NCI-H1092 treated with DMSO at 0.1 percent for 48 hours (cell line): ENCODE measurements at regions not wholly inside any gene's neighbourhood (a gene's known extent, or its start where the extent isn't known, plus 50 kb on each side); places are given as distances from the start of the nearest gene placed in this dataset.
A peak's percentile ranks its signal among the peaks of the same experiment; 100 is the strongest.

Experiments
- DNase-seq: peaks from one replicate; lab custom pipeline; 2025; lab: John Stamatoyannopoulos, UW

DNA sequence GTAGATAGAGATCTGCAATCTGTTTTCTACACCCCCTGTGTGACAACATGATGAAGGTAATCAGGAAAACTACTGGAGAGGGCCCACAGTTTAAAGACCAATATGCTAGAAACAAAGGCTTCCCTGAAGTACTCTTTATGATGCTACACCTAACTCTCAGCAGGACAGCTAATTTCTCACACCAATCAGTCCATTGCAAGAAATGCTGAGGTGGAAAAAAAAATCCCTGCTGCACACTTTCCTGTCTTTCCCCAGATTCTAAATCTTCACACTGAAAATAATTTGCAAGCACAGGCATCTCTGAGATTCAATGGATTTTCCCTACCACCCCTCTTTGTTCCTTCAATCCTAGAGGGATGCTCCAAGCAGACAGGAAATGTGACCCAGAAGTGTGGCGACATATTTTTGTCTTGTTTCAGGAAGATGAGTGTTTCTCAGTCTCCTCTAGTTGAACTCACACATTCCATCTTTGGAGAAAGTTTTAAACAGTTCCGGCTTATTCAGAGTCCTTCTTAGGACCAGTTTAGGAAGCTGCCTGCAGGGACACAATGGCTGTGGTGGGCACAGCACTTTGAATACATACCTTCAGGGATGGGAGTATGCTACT is 671.6 kb downstream of the DIAPH3 start:
- no peak for DNase-seq

DNA sequence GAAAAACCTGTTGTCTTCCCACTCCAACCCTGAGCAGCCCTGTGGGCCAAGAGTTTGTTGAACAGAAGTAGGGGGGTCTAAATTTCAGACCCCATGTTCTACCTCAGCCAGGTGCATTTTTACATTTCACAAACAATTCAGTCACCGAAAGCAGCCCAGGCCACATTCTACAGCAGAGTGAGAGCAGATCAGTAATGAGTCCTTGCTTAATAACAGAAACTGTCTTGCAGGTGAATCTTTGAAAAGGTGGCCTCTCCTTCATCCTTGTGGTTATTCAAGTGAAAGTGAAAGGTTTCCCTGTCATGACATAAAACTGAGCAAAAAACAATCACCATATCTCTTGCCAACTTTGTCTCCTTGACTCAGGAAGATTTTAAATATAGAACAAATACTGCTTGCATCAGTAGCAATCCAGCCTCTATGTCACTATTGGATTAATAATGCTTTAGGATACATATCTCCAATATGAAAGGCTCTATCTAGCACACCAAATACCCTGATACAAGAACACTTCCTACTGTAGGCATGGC is 670.2 kb downstream of the DIAPH3 start:
- DNase-seq = no peak

- DNase-seq = no peak
These were observed 669.6 kb downstream of the DIAPH3 start for GRCh38 chr13:59494151-59494550.

DNA sequence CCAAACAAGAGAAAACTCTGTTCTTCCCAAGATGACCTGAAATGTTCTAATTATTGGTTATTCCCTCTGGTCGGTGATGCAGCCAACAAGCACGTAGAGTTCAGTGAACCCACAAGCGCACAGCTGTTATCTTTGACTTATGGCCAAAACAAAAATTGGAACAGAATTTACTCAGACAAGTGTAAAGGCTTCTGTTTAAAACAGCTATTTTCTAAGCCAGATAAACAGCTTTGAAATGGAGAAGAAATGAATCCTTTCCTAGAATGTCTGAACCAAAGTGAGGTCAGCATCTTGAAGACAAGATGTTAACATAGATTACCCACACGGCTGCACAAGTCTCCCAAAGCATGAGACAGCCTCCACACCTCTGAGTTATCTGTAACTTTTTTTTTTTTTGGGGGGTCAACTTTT is 669.2 kb downstream of the DIAPH3 start:
- DNase-seq = no peak

DNA sequence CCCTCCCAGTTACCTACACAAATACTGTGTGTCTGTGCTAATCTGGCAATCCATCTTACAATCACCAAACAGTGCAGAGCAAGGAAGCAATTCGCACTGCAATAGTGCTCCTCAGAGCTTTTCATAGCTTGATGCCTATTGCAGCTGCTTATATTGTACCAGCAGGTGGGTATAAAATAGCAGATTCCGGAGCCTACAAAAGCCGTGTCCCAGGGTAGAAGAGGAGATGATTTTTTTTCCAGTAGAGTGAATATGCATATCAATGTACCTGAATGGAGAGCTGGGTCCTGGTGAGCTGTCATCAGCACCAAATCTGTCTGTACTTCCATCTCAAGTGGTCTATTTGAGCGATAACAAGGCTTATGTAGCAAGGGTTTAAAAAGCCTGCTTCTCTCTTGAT is 668.4 kb downstream of the DIAPH3 start:
- no peak for DNase-seq

- DNase-seq = no peak
These were observed 667.7 kb downstream of the DIAPH3 start for GRCh38 chr13:59495936-59496512.

- no peak for DNase-seq
These were observed 666.0 kb downstream of the DIAPH3 start for GRCh38 chr13:59497621-59498247.

- no peak for DNase-seq
These were observed 662.7 kb downstream of the DIAPH3 start for GRCh38 chr13:59501004-59501403.

- no peak for DNase-seq
These were observed 659.3 kb downstream of the DIAPH3 start for GRCh38 chr13:59504407-59504806.

GRCh38 chr13:59510386-59510785 is 653.3 kb downstream of the DIAPH3 start:
- no peak for DNase-seq

DNA sequence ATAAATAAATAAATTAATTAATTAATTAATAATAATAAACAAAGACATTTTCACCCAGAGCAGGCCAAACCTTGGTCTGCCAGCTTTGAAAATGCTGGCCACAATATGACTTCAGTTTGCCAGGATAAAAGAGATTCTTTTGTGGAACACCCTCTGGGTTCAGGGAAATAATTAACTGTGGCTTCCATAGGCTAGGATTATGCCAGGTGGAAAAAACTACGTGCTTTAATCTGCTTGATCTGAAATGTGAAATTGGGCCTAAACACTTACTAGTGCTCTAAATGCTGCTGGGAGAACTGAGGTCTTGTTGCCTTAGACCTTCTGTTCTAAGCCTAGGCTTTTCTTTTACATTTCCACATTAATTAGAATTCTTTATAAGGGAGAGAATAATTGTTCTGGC is 650.0 kb downstream of the DIAPH3 start:
- no peak for DNase-seq

DNA sequence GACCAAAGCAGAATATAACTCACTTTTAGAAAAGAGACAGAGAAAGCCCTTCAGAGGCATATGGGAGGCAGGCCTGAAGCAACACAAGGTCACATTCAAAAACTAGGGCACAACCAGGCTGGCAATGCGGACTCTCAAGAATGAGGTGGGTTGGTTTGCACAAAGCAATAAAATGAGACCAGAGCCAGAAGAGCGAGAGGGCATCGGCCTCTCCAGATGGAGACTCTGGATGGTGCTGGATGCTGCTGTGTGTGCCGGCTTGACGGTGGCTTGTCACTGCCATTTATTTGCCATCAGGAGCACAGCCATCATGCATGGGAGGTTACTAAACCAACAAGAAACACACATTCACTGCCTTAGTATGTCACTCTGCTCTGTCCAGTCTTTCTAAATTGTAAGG is 649.4 kb downstream of the DIAPH3 start:
- DNase-seq = no peak

GRCh38 chr13:59519819-59520218 is 643.9 kb downstream of the DIAPH3 start:
- no peak for DNase-seq

- no peak for DNase-seq
These were observed 642.2 kb downstream of the DIAPH3 start for GRCh38 chr13:59521549-59521948.

DNA sequence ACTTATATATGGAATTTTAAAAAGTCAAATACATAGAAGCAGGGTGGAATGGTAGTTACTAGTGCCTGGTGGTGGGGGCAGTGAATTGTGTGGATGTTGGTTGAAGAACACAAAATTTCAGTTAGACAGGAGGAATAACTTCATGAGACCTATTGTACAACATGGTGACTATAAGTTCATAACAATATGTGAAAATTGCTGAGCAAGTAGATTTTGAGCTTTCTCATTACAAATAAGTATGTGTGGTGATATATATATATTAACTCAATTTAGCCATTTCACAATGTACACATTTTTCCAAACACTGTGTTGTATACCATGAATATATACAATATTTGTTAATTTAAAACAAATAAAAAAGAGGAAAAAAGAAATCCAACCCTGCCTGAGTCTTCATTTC is 641.1 kb downstream of the DIAPH3 start:
- DNase-seq = no peak

DNA sequence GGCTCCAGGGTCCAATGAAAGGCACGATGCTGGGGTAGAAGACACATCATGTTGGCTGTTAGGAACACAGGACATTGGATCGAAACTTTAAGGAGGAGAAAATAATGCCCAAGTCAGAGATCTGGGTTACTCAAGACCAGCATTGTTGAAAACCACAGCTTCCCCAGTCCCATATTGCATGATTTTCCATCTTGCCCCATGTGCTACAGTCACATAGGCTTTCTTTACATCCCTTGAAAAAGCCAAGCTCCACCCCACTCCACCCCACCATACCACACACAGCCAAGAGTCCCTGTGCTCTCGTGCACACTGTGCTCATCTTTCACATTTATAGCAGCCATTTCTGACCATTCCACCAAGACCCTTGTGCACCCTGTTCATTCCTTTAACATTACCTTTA is 636.2 kb downstream of the DIAPH3 start:
- no peak for DNase-seq

DNA sequence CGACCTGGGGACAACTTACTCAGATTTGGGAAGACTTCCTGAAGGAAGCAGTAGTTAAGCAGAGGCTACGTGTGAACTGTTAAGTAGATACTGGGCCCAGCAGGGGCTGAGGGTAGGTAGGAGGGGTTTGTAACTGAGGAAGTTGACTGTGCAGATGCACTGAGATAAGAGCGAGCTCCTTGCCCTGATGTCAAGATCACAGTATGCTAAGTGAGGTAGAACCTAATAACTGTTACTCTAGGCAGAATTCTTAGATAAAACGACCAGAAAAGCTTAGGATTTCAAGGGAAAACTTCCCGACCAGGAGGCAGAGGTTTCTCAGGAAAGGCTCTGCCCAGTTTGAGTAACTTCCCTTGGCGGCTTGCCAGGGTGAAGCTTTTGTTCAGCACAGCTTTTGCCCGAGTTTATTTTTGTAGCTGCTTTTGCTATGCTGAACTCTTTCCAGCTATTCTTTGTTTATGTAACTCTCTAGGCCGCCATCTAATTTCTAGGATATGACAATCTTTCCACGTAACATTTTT is 632.1 kb downstream of the DIAPH3 start:
- peak; percentile 64 for DNase-seq

GRCh38 chr13:59532405-59532804 is 631.3 kb downstream of the DIAPH3 start:
- no peak for DNase-seq

DNA sequence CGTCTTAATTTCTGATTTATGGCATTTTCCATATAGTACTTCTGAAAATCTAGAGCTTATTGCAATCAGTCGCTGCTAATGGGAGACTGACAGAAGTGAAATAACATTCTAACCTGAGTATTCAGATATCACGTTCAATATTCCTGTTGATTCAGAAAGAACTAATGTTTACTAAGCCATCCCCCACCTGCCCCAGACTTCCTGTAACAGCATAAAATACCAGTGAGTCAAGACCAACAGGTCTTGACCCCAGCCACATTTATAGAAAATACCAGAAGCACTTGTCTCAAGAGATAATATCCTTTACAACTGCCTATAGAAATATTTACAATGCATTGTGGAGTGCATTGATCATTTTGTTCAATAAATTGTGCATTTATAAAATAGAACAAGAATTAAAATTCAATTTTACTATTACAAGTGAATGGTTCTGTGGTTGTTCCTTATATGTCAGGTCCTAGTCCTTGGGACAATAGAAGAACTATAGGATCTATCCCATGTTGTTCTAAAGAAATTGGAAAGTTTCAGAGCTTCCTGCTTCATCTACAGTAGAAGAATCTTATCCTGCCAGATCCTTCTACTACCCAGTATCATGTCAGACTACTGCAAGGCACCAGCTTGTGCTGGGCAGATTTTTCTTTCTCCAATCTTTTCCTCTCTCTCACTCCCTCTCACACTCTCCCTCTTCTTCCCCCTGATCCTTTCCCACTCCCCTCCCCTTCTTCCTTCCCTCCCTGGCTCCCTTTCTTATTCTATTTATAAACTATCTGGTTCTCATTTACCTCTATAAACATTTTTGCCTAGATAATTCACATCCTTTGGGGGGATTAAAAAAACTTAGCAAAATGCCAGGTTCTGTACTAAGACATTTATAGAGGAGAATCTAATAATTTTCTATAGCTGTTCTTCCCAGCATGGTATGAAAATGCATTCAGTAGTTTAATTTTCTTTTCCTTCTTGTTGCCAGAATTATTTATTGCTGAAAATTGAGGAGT is 629.9 kb downstream of the DIAPH3 start:
- DNase-seq = peak; percentile 64

GRCh38 chr13:59534806-59535205 is 628.9 kb downstream of the DIAPH3 start:
- DNase-seq = no peak

GRCh38 chr13:59537500-59537899 is 626.2 kb downstream of the DIAPH3 start:
- no peak for DNase-seq

DNA sequence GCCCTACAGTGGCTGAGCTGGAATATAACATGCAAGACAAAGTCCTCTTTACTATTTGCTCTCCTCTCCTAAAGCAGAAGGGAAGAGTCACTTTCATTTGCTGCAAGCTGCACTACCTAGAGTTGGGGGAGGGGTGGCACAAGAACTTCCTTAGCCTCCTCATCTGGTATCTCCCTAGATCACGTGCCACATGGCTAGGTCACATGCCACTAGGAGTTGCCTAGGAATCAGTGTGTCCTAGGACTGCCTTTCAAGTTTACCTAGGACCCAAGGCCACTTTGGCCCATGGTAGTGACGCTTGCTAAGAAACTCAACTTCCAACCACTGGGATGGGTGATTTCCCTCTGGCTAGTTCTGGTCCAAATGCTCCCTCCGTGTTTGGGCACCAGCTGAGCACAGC is 625.2 kb downstream of the DIAPH3 start:
- DNase-seq = no peak
